Tibial nerve (tissue), 3 donors: ENCODE measurements at regions not wholly inside any gene's neighbourhood (a gene's known extent, or its start where the extent isn't known, plus 50 kb on each side); places are given as distances from the start of the nearest gene placed in this dataset.

Experiments
- POLR2A ChIP-seq, 2 donors: fragments of 450-650 bp; IDR thresholded peaks; one replicate each; pipeline ENCODE4 v1.6.1; 2017; ENCODE audit warnings: antibody characterized with exemption in 2 of 2, mild to moderate bottlenecking in 2 of 2, moderate library complexity in 2 of 2
- TF ChIP-seq, protein P1 (sequence below), 5 experiments: fragments of 200-600 bp in 3 of 5; fragments of 450-650 bp in 2 of 5; sonication (generic) in 3 of 5; IDR thresholded peaks; one replicate each; pipeline ENCODE4 v1.5.1; 2016 to 2019; ENCODE audit warnings: antibody characterized with exemption in 5 of 5, mild to moderate bottlenecking in 3 of 5, moderate library complexity in 2 of 5

DNA sequence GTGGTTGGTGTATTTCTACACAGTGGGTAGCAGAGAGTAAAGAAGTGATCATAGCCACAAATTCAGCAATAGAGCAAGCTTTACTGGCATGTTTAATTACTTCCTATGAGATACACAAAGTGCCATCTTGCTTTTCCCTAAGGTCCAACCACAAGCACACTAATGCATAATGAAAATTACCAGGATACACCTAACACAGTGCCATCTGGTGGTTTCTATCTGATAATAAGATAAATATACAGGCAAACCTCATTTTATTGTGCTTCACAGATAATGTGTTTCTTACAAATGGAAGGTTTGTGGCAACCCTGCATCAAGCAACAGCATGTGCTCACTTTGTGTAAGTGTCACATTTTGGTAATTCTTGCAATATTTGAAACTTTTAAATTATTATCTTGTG, 223.0 kb downstream of the NSUN3 start:
- TF ChIP-seq, protein P1, sequence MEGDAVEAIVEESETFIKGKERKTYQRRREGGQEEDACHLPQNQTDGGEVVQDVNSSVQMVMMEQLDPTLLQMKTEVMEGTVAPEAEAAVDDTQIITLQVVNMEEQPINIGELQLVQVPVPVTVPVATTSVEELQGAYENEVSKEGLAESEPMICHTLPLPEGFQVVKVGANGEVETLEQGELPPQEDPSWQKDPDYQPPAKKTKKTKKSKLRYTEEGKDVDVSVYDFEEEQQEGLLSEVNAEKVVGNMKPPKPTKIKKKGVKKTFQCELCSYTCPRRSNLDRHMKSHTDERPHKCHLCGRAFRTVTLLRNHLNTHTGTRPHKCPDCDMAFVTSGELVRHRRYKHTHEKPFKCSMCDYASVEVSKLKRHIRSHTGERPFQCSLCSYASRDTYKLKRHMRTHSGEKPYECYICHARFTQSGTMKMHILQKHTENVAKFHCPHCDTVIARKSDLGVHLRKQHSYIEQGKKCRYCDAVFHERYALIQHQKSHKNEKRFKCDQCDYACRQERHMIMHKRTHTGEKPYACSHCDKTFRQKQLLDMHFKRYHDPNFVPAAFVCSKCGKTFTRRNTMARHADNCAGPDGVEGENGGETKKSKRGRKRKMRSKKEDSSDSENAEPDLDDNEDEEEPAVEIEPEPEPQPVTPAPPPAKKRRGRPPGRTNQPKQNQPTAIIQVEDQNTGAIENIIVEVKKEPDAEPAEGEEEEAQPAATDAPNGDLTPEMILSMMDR (IDR thresholded peaks at IDR 0.05): peak in 2 of 5 experiments; percentile 8 to 25
- TF ChIP-seq POLR2A (IDR thresholded peaks at IDR 0.05): no peak
